GM04504 (cell line): ENCODE measurements at regions not wholly inside any gene's neighbourhood (a gene's known extent, or its start where the extent isn't known, plus 50 kb on each side); places are given as distances from the start of the nearest gene placed in this dataset.

Source experiments
- DNase-seq: peaks from one replicate; pipeline ENCODE4 v3.0.0-alpha.2; 2012; ENCODE audit warnings: low read depth

DNA sequence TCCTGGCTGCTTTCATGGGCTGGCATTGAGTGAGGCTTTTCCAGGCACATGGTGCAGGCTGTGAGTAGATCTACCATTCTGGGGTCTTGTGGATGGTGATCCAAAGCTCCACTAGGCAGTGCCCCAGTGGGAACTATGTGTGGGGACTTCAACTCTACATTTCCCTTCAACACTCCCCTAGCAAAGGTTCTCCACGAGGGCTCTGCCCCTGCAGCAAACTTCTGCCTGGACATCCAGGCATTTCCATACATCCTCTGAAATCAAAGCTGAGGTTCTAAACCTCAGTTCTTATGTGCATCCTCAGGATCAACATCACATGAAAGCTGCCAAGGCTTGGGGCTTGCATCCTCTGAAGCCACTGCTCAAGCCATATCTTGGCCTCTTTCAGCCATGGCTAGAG, 282.9 kb upstream of the ZPLD1 start:
- no peak for DNase-seq

DNA sequence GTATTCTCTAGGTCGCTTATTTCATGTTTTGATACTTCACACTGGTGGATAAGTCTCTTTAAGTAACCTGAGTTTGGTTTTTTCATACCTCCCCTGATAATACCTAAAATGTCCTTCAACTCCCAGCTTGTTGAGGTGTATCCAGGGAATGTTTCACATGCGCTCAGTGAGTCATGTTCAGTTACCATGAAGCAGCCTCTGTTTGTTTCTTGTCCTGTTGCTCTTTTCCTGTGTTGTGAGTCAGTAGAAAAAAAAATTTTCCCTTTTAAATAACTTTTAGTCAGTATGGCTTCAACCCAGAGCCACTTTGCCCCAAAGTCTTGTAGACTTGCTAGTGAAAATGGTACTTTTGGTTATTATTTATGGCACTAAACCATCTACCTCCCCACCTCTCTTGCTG, 278.4 kb upstream of the ZPLD1 start:
- peak; percentile 71 for DNase-seq

DNA sequence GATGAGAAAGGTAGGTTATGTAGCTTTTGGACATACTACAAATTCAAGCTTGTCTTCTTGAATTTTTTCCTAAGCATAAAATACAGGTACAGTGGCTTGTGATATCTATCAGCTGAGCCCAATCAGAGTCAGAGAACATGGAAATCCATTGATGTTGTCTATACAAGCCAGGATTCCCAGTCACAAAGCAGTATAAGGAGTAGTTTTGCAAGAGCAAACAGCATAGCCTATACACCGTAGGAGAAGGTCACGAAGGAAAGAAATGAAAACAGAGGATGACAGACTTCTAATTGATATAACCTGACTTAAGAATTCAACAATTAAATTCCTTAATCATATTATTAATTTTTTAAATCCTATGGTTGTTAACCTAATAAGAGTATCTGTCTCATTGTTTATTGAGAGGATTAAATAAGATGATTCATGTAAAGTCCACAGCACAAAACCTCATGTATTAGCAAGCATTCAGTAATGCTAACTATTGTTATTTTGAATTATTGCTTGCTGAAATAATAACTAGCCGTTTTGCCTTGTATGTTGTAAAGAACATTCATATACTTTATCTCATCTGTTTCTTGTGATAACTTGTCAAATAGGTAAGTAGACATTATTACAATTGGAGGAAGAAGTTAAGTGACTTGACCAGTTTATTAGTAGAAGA, 276.6 kb upstream of the ZPLD1 start:
- no peak for DNase-seq

DNA sequence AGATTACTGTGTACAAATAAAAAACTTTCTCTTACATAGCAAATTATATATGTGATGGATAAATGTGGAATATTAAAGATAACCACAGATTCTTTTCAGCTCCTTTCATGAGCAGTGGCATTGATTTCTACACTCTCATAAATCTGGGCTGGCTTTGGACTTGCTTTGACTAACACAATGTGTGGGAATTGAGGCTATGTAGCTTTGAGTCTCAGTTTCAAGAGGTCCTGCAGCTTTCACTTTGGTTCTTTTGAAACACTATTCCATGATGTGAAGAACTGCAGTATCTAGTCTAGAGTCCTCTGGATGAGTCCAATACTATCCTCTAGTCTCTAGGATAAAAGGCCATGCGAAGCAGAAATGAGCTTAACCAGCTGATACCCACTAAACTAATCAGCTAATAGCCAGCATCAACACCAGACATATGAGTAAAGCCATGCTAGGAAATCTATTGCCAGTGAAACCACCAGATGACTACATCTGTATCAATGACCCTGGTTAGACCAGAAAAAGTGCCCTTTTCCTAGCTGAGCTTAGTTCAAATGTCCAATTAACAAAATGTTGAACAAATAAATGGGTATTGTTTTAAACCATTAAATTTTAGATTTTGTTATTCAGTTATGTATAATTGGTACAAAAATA, 274.9 kb upstream of the ZPLD1 start:
- no peak for DNase-seq

DNA sequence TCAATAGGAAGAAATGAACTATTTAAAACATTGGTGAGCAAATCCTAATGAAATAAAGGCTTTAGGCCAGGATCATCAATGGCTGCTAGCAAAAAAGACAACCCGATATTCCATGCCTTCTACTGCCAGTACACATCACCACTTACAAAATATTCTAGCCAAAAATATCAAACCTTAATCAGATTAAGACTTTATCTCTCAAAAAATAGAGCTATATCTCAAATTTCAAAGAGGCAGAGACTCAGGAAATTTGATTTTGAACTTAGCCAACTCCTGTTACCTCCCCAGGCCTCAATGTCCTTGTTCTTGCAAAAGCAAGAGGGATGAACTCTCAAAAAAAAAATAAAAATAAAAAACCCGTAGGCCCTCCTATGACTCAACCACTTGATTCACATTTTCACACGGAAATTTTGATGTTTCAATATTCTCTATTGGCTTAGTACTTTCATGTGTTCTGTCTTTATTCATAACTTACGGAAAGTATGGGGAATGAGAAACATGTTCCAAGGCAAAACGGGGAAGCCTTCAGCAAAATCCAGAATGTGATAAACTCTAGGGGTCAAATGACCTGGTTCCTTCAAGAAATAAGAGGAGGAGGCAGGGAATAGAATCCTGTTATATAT, 273.3 kb upstream of the ZPLD1 start:
- DNase-seq = no peak

DNA sequence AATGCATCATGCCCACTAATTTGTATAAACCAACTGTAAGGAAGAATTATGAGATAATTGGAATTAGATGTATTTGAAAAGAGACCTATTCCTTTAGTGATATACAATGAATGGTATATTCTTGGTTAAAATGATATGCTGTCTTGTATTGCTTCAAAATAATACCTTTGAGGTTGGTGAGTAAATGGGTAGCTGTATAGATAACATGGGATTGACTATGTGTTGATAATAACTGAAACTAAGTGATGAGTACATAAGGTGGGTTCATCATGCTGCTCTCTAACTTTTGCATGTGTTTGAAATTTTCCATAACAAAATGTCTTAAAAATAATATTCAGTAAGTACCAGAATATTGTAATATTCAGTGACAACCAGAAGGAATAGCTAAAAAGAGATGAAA, 272.6 kb upstream of the ZPLD1 start:
- DNase-seq = no peak

DNA sequence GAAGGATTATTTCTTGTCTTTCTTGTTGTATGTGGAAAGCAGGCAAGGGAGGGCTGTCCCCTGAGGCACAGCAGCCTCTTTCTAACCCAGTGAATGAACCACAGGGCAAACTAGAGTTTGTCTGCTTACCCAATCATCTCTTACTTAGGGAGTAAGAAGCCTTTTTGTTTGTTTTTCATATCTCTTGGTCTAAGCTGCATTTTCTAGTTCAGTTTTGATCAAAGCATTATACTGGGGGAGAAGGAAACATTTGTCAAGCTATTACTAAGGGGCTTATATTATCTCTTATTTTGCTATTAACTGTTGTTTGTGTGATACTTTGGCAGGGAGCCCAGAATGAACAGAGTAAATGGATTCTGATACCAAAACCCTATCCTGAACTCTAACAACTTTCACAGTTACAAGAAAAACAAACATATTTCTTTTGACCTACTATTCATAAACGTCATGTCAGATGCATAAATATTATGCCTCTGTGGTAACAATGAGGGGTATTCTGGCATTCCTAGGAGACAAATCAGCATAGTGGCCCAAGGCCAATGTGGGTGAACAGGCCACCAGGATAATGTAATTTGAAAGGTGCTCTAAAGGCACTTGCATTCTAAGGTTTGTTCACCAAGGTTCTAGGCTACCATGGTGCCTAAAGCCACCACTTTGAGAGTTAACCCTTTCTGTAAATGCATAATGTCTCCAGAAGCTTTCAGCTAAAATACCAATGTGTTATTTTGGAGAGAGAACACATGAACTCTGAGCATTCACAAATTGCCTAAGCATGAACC, 271.6 kb upstream of the ZPLD1 start:
- no peak for DNase-seq

DNA sequence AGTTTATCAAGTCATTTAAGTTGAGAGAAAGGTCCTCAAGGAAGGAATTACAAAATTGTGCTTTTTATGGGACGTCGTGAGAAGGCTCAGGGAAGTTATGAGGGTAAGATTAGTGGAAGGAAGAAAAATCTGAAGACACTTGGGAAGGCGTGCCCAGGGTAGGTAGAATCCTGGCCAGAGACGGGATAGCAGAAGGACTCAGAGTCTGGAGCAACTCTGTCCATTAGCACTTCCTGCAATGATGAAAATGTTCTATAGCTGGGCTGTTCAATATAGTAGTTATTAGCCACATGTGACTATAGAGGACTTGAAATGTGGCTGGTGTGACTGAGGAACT, 271.0 kb upstream of the ZPLD1 start:
- DNase-seq = no peak

DNA sequence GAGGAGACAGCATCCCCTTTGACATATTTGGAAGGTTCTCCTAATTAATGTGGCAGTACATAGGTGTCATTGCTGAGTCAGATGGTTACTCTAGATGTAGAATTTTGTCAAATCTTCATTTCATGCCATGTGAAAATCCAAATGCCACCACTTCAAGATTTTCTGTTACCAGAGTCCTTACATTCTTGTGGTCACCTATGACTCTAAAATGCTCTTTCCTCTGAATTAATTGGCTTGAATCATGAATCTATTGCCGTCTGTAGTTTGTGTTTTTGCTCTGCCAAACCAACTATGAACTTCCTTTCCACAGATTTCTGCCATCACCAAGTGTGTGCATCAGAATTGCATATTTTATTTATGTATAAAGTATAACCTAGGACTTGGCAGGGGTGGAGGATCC, 269.4 kb upstream of the ZPLD1 start:
- peak; percentile 64 for DNase-seq

DNA sequence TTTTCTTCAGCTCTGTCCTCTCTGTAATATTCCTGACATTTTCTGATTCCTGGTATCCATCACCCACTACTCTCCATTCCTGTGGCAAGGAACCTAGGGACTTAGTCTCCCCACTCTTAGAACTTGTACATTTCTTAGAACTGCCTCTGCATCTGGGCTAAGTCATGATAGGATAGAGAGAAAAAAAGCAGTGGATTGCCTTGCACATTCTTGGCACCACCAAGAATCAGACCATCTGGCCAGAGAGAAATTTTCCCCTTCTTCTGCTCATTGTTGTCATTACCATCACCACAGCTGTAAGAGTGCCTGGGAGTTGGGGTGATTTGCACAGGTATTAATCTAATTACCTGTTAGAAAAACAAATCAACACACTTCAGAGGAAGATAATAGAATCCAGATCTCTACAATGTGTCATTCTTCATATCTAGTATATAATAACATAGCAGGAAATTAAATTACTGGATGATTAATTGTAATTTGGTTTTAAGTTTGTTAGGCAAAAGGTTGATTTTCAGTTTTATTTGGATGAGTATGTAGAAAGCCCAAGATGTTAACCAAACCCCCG, 264.8 kb upstream of the ZPLD1 start:
- no peak for DNase-seq

DNA sequence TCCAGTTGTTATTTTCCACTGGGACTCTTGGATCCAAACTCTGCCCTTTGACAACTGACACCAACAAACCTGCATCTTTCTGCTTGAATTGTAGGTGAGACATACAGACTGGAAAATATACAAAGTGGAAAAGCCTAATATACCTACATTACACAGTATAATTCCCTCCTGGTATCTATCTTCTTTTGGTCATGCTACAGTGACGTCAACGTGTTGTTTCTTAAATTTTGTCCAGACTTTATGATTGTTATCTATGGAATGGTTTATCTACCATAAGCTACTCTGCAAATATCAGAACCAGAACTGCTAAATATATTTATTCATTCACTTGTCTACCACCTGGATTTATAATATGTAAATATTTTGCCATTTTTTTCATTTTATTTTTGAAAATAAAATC, 264.3 kb upstream of the ZPLD1 start:
- no peak for DNase-seq

DNA sequence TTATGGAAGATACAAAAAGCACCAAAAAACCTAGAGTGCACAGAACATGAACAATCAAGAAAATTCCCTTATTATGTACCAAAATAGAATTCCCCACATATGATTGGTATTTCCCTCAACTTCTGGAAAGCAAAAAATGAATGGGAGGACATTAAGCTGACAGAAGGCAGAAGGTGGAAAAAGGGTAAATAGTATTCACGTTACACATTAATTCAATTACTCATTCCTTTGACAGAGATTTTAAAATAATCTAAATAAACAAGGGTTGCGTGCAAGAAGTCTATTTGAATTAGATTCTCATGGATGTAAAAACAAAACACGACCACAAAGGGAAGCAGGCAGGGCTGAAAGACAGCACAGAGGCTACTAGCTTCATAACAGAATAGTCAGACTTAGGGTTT, 260.5 kb upstream of the ZPLD1 start:
- DNase-seq = no peak

DNA sequence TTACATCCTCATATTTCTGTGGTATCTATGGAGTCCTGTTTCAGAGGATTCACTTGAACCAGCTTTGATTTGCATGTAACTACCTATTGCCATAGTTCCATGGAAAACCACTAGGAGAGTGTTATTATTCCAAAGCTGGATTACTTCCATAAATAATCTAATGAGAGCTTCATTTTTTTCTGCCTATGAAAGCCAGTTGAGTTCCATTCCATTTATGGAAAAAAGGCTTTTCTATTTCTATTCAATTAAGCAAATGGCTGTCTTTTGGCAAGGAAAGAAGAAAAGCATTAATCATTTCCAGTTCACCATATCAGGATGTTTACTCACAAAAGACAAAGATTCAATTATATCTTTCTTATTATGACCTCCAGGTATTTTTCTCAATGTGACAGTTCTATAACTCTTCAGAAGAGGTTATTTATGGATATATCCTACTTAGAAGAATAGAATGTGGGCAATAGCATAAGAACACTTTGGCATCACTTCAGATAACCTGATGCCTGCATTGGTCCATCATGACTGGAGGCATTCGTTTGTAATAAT, 259.9 kb upstream of the ZPLD1 start:
- no peak for DNase-seq

DNA sequence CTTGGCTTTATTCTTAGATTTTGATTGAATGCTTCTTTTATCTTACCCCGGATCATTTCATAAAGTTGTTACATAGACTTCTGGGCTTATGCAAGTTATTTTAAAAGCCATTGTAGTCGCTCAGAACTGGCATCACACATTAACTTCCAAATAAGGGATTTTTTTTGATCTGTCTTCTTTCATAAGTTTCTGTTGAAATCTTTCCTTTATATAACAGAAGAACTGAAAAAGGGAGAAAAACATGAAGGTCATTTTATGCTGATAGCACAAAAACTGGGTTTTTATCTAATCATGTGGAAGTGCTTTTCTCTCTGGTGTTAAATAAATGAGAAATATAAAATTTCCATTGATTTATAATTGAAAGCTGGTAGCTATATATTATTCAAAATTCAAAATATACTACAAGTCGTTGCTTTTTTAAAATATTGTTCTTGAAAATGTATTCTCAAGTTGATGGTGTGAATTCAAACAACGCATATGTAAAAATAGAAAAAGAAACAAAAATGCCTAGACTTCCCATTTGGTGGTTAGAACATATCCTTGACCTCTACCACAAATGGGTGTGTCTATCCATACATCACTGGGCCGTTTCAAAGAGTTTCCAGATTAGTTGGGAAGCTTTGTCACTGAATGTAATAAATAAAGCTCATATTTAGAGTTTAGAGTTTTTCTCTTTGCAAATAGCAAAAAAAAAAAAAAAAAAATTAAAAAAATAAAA, 258.3 kb upstream of the ZPLD1 start:
- no peak for DNase-seq

DNA sequence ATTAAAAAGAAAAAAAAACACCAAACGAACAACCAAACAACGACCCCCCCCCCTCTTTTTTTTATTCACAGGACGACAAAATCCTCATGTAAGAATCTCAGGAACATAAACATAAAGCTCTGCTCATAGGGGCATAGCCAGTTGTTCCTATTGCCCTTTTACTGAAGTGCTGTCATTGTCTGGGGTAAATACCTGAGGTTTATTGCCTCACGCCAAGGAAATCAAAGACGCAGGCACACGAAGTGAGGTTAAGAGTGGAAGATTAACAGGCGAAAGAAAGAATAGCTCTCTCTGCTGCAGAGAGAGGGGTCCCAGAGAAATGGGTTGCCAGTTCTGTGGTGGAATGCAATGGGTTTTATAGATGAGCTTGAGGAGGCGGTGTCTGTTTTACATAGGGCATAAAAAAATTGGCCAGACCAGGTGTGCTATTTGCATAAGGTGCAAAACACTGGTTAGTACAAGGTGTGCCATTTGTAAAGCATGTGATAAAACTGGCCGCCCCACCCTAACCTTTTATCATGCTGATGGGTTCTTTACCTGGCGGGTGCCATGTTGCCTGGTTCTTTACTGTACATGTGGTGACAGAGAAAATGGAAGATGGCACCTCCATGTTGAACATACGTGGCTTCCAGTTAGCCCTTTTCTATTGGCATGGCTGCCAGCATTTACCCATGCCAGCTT, 257.6 kb upstream of the ZPLD1 start:
- no peak for DNase-seq

DNA sequence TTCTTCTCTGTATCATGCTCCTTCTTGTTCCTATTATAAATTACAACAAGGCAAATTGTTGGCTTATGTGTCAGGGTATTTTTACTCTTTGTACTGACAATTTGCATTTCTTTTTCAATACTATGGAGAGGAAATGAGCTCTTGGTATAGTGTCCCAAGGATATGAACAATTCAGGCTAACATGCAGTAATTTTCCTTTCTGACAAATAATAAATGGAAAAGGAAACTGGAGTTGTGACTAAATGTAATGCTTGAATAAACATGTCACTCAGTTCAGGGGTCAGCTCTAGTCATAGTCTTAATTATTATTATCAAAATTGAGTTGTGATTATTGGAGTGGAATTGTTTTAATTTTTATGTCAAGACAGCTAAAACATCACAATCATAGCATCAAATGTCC, 256.0 kb upstream of the ZPLD1 start:
- no peak for DNase-seq

DNA sequence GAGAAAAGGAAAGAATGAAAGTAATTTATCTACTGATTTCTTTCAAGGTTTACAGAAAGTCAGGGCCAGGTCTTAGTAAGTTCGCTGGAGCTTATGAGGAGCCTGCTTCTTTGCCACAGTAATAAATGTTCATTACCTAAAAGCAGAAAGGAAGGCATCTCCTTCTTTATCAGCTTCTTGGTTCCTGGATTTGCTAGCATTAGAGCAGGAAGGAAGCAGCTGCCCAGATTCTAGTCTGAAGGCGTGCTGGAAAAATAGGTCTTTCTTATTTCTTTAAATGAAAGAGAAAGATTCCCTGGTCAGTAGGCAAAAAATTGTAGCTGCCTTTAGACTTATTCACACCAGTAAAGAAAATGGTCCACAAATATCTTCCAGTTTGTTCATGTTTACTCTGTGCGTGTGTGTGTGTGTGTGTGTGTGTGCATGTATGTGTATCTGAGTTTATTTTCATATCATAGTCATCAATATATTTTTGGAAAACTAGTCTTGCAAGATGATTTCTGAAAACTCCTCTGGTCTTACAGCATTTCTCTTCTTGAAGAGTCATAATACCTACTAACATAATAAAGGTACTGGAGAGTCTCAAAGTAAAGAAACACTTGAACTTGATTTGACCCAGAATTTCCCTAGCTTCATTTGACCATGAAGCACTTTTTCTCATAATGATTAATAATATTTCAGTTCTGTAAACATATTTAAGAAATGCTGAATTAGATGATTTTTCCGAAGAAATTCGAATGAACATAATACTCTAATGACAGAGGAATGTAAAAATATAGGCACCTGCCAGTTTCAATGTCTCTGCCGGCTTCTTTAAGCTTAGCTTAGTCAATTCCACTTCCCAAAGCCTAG, 255.3 kb upstream of the ZPLD1 start:
- DNase-seq = no peak

DNA sequence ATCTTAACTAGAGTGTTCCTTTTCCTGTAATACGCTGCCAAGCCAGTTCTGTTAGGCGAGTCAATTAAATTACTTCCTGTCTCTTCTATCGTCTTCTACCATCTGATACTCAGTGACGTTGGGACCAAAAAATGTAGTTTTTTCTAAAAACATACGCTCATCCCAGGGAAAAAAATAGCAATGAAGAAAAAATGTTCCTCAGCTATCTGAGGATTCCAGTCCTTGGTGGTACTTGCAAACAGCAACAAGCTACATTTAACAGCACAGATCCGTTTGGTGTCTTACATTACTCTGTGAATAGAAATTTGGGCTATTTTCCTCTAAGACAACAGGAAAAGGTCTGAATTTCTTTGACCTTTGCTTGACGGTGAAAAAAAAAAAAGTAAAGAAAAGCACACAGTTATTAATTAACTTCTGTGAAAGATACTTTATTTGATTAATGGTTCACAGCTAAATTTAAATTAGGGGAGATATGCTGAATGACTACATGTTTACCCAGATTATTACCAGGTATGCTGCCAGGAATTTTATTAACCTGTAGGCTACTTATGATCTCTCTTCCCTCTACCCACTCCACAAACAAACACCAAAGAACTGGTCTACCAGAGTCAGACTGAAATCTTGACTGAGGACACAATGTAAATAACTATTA, 254.4 kb upstream of the ZPLD1 start:
- DNase-seq = peak; percentile 86

DNA sequence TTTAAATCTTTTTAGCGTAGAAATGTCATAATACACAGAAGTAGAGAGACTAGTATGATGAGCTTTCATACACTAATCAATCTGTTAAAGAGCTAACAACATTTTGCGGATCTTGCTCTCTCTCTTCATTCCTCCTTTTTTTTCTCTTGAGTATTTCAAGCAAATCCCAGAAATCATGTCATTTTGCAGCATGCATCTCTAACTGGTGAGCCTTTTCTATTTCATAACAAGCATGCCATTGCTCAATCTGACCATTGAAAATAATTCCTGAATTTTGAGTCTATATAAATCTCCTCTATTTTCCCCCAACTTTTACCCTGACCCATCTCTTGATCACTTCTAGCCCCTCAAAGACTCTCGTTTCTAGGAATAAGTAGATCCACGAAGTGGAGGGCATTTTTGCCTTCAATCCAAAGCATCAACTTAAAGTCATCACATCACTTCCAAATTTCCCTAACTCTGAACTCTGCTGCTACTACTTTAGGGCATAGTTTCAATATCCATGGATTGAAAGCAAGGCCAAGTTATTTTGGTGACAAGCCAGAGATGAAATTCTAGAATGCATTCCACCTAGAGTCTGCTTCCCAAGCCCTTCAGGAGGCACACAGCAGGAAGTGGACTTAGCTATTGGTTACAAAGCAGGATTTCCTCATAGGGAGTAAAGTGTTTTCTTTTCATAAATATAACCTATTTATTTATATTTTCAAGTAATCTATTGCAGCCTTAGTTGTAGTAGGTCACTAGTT, 253.5 kb upstream of the ZPLD1 start:
- DNase-seq = peak; percentile 56
